HL-60 (cell line): ENCODE measurements at regions not wholly inside any gene's neighbourhood (a gene's known extent, or its start where the extent isn't known, plus 50 kb on each side); places are given as distances from the start of the nearest gene placed in this dataset.
A peak's percentile ranks its signal among the peaks of the same experiment; 100 is the strongest.
"Not testable (repeated sequence)": the region's sequence is repeated elsewhere in the genome, so short reads cannot be mapped to it uniquely, and the experiment has no call there.

Experiments
- DNase-seq, 2 experiments: peaks; one replicate each; pipeline ENCODE4 v3.0.0-alpha.2; 2010 to 2020; ENCODE audit warnings: low read depth in 1 of 2, low spot score in 1 of 2
- H3K27ac ChIP-seq: fragments of 250-450 bp; sonication (Bioruptor Pico); replicated peaks from 2 replicates; pipeline ENCODE4 v1.5.1; 2020; ENCODE audit warnings: mild to moderate bottlenecking, moderate library complexity
- H3K27me3 ChIP-seq: fragments of 250-450 bp; sonication (Bioruptor Pico); 2 replicates; pipeline ENCODE4 v1.5.1; 2021; ENCODE audit warnings: mild to moderate bottlenecking, moderate library complexity; ENCODE audit not compliant: insufficient read depth, poor library complexity, severe bottlenecking
- H3K4me3 ChIP-seq: replicated peaks from 2 replicates; pipeline ENCODE4 v1.5.1; 2011; ENCODE audit warnings: mild to moderate bottlenecking, control low read depth, low read length; ENCODE audit not compliant: insufficient read depth
- GABPA ChIP-seq: IDR thresholded peaks from 2 replicates; pipeline ENCODE4 v1.6.1; 2012; ENCODE audit warnings: low read depth
- POLR2AphosphoS5 ChIP-seq: IDR thresholded peaks from 2 replicates; pipeline ENCODE4 v1.6.1; 2012; ENCODE audit warnings: low read depth
- SPI1 ChIP-seq: IDR thresholded peaks from 2 replicates; pipeline ENCODE4 v1.6.1; 2012; ENCODE audit warnings: low read depth, mild to moderate bottlenecking, borderline replicate concordance
- TF ChIP-seq, protein P1 (sequence below): IDR thresholded peaks from 2 replicates; pipeline ENCODE4 v1.6.1; 2012; ENCODE audit warnings: low read depth; ENCODE audit not compliant: insufficient replicate concordance
- TF ChIP-seq, protein P2 (sequence below): IDR thresholded peaks from one replicate; pipeline ENCODE4 v1.5.1; 2011; ENCODE audit warnings: low read length, control low read depth, inconsistent platforms; ENCODE audit not compliant: insufficient read depth

DNA sequence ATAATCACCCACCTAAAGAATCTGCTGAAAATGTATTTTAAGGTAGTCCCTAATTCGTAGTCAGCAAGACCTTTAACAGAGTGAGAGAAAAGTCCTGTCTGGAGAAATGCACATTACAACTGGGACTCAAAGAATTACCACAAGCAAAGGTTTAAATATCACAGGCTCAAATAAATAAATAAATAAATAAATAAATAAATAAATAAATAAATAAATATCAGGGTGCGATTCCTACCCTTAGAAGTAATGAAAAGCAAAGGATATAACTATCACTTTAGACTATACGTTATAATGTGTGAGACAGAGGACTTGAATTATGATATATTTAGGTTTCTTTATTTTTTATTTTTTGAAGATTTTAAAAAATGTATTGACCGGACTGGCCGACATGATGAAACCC lies 522.5 kb upstream of the ATXN7L3B start:
- no peak for DNase-seq
- H3K27ac ChIP-seq, result no peak overlapping the region
- no peak overlapping the region for H3K4me3 ChIP-seq
- H3K27me3 ChIP-seq, result no peaks in the 10 kb centered on the region
- no peak for TF ChIP-seq SPI1
- TF ChIP-seq, protein P1, sequence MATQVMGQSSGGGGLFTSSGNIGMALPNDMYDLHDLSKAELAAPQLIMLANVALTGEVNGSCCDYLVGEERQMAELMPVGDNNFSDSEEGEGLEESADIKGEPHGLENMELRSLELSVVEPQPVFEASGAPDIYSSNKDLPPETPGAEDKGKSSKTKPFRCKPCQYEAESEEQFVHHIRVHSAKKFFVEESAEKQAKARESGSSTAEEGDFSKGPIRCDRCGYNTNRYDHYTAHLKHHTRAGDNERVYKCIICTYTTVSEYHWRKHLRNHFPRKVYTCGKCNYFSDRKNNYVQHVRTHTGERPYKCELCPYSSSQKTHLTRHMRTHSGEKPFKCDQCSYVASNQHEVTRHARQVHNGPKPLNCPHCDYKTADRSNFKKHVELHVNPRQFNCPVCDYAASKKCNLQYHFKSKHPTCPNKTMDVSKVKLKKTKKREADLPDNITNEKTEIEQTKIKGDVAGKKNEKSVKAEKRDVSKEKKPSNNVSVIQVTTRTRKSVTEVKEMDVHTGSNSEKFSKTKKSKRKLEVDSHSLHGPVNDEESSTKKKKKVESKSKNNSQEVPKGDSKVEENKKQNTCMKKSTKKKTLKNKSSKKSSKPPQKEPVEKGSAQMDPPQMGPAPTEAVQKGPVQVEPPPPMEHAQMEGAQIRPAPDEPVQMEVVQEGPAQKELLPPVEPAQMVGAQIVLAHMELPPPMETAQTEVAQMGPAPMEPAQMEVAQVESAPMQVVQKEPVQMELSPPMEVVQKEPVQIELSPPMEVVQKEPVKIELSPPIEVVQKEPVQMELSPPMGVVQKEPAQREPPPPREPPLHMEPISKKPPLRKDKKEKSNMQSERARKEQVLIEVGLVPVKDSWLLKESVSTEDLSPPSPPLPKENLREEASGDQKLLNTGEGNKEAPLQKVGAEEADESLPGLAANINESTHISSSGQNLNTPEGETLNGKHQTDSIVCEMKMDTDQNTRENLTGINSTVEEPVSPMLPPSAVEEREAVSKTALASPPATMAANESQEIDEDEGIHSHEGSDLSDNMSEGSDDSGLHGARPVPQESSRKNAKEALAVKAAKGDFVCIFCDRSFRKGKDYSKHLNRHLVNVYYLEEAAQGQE, result no peak
- no peak for TF ChIP-seq POLR2AphosphoS5
- TF ChIP-seq, protein P2, sequence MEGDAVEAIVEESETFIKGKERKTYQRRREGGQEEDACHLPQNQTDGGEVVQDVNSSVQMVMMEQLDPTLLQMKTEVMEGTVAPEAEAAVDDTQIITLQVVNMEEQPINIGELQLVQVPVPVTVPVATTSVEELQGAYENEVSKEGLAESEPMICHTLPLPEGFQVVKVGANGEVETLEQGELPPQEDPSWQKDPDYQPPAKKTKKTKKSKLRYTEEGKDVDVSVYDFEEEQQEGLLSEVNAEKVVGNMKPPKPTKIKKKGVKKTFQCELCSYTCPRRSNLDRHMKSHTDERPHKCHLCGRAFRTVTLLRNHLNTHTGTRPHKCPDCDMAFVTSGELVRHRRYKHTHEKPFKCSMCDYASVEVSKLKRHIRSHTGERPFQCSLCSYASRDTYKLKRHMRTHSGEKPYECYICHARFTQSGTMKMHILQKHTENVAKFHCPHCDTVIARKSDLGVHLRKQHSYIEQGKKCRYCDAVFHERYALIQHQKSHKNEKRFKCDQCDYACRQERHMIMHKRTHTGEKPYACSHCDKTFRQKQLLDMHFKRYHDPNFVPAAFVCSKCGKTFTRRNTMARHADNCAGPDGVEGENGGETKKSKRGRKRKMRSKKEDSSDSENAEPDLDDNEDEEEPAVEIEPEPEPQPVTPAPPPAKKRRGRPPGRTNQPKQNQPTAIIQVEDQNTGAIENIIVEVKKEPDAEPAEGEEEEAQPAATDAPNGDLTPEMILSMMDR, result no peak
- no peak for TF ChIP-seq GABPA

DNA sequence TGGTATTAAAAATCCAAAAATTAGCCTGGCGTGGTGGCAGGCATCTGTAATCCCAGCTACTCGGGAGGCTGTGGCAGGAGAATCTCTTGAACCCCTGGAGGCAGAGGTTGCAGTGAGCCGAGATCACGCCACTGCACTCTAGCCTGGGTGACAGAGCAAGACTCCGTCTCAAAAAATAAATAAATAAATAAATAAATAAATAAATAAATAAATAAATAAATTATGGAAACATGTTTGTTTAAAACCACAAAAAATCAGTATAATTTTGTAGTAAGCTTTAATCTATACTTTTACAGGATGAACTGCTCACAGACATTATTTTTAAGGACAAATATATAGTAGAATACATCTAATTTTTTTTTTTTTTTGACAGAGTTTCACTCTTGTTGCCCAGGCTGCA lies 521.3 kb upstream of the ATXN7L3B start:
- H3K27me3 ChIP-seq, DNase-seq, H3K27ac ChIP-seq, H3K4me3 ChIP-seq: not testable (repeated sequence)

DNA sequence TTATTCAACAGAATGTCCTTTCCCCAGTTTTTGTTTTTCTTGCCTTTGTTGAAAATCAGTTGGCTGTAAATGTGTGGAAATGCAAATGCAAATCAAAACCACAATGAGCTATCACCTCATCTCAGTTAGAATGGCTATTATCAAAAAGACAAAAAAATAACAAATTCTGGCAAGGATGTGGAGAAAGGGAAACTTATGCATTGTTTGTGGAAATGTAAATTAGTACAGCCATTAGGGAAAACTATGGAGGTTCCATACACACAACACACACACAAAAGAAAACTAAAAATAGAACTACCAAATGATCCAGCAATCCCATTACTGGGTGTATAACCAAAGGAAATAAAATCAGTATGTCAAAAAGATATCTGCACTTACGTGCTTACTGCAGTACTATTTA lies 518.8 kb upstream of the ATXN7L3B start:
- TF ChIP-seq SPI1, result no peak
- no peaks in the 10 kb centered on the region for H3K27me3 ChIP-seq
- no peak overlapping the region for H3K27ac ChIP-seq
- H3K4me3 ChIP-seq, result no peak overlapping the region
- no peak for DNase-seq

DNA sequence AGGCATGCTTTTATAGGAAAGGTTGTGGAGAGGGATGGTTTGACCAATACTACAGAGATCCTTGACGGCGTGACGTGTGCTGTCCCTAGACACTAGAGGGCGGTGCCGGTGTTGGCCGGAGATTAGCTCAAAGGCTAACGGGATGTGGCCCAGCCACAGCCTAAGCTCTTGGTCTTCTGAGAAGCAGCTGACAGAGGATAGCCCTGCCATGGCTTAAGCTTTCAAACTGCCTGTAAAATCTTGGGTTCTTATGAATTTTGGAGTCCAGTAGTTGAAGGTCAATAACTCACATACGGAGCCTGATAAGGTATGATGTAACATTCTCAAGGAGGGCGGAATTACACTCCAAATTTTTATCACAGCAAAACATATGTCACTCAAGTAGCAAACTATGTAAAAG lies 515.7 kb upstream of the ATXN7L3B start:
- H3K27ac ChIP-seq, result no peak overlapping the region
- no peaks in the 10 kb centered on the region for H3K27me3 ChIP-seq
- peak; percentile 5 to 49 for DNase-seq
- no peak for TF ChIP-seq POLR2AphosphoS5
- TF ChIP-seq, protein P2, result peak; percentile 48
- no peak overlapping the region for H3K4me3 ChIP-seq

DNA sequence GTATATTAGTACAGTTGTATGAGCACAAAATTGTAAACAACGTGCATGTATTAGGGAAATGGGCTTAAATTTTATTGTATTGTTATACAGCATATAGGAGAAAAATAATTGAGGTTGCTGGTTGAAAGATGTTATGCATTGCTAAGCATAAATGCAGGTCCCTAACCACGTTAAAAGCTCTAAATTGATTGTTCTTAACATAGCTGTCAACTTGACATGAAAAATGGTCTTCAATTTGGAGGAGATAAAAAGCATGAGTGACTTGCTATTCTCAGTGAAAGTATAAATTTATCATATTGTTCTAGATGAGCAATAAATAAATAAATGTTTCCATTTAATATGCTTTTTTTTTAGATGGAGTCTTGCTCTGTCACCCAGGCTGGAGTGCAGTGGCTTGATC lies 506.6 kb upstream of the ATXN7L3B start:
- Histone ChIP-seq H3K4me3 (no peak overlapping the region), H3K27ac (no peak overlapping the region), H3K27me3 (no peaks in the 10 kb centered on the region)
- no peak for DNase-seq
- TF ChIP-seq POLR2AphosphoS5 (no peak), SPI1 (no peak), GABPA (no peak)
- TF ChIP-seq, protein P2, result no peak
- TF ChIP-seq, protein P1, result no peak
